GM06990 (cell line): ENCODE measurements at regions not wholly inside any gene's neighbourhood (a gene's known extent, or its start where the extent isn't known, plus 50 kb on each side); places are given as distances from the start of the nearest gene placed in this dataset.

Experiments used
- DNase-seq: peaks from one replicate; pipeline ENCODE4 v3.0.0-alpha.2; 2011; ENCODE audit not compliant: insufficient read length; ENCODE audit errors: extremely low read depth
- H3K27me3 ChIP-seq: replicated peaks from 2 replicates; pipeline ENCODE4 v1.6.0; 2011; ENCODE audit warnings: low read length; ENCODE audit not compliant: control insufficient read depth, insufficient read depth
- H3K36me3 ChIP-seq: 2 replicates; pipeline ENCODE4 v1.5.1; 2011; ENCODE audit warnings: low read length; ENCODE audit not compliant: control insufficient read depth, insufficient read depth
- H3K4me3 ChIP-seq: replicated peaks from 2 replicates; pipeline ENCODE4 v1.5.1; 2011; ENCODE audit warnings: low read depth, mild to moderate bottlenecking, control low read depth, low read length
- TF ChIP-seq, protein P1 (sequence below): IDR thresholded peaks from 2 replicates; pipeline ENCODE4 v1.5.1; 2011; ENCODE audit warnings: low read length, control low read depth, mild to moderate bottlenecking, inconsistent platforms; ENCODE audit not compliant: insufficient read depth, poor library complexity, severe bottlenecking

DNA sequence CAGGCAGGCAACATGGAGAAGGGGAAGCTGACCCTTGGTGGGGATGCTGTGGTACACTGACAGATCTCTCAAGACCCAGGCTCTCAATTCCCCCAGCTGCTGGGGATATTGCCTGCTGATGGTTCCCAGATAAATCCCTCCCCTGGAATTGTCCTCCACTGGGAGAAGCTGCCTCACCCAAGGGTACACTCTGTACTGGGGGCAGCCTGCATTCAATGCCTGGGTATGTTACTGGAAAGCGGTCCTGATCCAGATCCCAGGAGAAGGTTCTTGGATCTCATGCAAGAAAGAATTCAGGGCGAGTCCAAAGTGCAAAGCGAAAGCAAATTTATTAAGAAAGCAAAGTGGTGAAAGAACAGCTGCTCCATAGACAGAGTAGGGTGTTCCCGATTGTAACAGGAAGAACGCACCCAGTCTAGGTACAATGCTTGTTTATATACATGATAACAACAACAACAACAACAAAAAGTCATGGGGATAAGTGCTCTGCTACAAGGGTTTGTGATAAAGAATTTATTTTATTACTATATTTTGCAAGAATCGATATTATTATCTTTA, 591.5 kb upstream of the ADAMTS9 start:
- TF ChIP-seq, protein P1, sequence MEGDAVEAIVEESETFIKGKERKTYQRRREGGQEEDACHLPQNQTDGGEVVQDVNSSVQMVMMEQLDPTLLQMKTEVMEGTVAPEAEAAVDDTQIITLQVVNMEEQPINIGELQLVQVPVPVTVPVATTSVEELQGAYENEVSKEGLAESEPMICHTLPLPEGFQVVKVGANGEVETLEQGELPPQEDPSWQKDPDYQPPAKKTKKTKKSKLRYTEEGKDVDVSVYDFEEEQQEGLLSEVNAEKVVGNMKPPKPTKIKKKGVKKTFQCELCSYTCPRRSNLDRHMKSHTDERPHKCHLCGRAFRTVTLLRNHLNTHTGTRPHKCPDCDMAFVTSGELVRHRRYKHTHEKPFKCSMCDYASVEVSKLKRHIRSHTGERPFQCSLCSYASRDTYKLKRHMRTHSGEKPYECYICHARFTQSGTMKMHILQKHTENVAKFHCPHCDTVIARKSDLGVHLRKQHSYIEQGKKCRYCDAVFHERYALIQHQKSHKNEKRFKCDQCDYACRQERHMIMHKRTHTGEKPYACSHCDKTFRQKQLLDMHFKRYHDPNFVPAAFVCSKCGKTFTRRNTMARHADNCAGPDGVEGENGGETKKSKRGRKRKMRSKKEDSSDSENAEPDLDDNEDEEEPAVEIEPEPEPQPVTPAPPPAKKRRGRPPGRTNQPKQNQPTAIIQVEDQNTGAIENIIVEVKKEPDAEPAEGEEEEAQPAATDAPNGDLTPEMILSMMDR: no peak
- DNase-seq: no peak
- Histone ChIP-seq H3K27me3 (no peaks in the 10 kb centered on the region), H3K36me3 (no peaks in the 10 kb centered on the region), H3K4me3 (no peak overlapping the region)

DNA sequence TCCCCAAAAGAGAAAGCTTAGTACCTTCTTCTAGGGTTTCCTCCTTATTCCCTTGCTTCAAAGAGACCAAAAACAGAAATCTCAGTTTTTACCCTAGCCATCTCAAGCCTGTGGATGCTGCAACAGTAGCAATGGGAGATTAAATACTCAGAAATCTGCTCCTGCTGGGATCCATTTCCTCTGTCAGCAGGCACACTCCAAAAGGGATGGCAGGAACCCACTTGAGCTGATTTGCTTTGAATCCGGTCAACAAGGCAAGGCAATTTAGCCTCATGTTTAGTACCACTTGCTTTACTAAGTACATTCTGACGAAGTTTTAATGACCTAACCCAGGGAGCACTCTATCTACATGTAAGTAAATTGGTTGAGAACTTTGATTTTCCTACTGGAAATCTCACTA, 590.0 kb upstream of the ADAMTS9 start:
- Histone ChIP-seq H3K4me3 (no peak overlapping the region), H3K36me3 (no peaks in the 10 kb centered on the region), H3K27me3 (no peaks in the 10 kb centered on the region)
- TF ChIP-seq, protein P1: no peak
- no peak for DNase-seq

DNA sequence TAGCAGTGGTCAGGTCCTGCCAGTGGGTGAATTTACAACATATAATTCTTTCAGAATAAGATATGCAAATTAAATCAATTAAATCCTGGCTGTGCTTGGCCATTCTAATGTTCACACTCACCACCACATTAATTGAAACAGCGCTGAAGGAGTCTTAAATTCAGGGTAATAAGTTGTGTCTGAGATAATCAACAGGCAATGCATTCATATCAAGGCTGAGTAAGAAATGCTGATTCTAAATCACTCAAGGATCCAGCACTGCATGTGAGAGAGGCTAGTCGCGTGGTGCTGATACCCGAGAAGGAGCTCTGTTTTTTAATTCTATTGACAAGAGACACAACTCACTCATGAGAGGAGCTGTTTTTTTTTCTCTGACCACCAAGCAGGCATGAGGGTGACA, 588.8 kb upstream of the ADAMTS9 start:
- no peaks in the 10 kb centered on the region for H3K36me3 ChIP-seq
- H3K4me3 ChIP-seq: no peak overlapping the region
- DNase-seq: no peak
- TF ChIP-seq, protein P1: no peak
- H3K27me3 ChIP-seq: no peaks in the 10 kb centered on the region

DNA sequence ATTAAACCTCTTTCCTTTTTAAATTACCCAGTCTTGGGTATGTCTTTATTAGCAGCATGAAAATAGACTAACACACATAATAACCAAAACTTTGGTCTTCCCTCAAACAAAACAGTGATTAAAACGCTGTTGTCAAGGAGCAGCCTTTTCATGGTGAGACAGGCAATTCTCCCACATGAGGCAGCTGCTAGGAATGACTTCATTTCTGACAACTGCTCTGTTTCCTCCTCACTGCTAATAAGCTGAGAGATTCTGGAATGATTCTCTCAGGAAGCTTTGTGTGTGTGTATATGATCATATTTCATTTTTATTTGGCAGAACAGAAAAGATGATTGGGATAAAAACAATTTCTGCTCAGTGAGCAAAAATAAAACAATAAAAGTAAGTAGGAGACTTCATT, 580.6 kb upstream of the ADAMTS9 start:
- no peak for DNase-seq
- Histone ChIP-seq H3K36me3 (no peaks in the 10 kb centered on the region), H3K27me3 (no peaks in the 10 kb centered on the region), H3K4me3 (no peak overlapping the region)
- TF ChIP-seq, protein P1: no peak

DNA sequence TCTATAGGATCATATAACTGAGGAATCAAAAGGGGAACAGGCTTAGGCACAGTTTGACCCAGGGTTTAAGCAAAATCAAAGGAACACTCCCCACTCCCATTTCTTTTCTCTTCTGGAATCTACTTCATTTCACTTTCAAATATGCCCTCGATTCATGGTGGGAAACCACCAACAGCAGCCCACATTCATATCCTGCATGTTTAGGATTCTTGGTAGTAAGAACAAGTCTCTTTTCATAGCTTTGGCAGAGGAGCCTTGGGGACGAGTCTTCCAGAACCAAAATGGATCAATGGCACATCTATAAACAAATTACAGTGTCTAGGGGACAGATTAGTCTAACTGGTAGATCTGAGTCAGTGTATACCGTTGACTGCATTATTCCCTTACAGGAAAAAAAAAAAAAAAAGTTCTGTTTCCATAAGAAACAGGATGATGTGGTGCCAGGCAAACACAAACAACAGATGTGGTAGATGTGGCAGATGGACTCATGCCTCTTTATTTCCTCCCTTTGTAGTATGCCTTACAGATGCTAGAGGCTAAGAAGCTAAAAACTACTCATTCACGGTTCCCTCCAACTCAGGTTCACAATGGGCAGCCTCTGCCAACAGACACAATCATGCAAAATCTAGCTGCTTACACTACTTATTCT, 578.3 kb upstream of the ADAMTS9 start:
- TF ChIP-seq, protein P1: no peak
- H3K27me3 ChIP-seq: no peaks in the 10 kb centered on the region
- H3K4me3 ChIP-seq: no peak overlapping the region
- no peak for DNase-seq
- no peaks in the 10 kb centered on the region for H3K36me3 ChIP-seq

DNA sequence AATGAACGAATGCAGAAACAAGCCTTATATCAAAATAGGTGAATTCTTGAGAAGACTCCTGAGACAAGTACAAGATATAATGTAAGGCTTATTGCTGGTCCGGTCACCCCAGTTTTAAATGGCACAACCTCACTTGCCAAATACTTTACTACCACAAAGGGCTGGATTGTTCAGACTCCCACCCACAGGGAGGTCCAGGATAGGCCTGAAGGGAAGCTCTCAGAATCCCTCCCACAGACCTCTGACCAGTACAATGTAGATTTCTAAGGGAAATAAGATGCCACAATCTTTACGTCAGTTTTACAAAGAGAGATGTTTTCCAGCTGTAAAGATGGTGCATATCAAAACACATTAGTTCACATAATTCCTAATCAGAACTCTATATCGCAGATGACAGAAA, 577.7 kb upstream of the ADAMTS9 start:
- H3K36me3 ChIP-seq: no peaks in the 10 kb centered on the region
- no peak for DNase-seq
- TF ChIP-seq, protein P1: no peak
- no peak overlapping the region for H3K4me3 ChIP-seq
- no peaks in the 10 kb centered on the region for H3K27me3 ChIP-seq
